NCI-H1417 (cell line): ENCODE measurements at regions not wholly inside any gene's neighbourhood (a gene's known extent, or its start where the extent isn't known, plus 50 kb on each side); places are given as distances from the start of the nearest gene placed in this dataset.
"Not testable (repeated sequence)": the region's sequence is repeated elsewhere in the genome, so short reads cannot be mapped to it uniquely, and the experiment has no call there.

Source experiments
- DNase-seq, 3 experiments: peaks; one replicate each; lab custom pipeline; 2025; lab: John Stamatoyannopoulos, UW

DNA sequence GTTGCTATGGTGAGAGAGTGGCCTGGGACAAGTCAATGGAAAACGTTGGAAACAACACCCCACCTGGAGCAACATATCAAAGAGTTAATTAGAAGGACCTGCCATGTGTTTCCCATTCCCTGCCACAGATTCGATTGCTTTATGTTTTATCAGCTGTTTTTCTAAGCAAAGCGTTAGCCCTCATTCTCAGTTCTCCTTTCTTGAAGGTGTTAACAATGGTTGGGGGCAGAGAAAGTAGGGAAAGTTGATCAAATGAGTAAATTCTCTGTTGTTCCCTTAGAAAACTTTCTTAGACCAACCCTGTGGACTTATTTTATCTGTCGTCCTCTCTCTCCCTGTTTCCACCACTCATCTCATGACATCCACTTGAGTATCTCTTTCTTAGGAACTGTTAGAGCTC, 102.5 kb downstream of the ADAMTS15 start:
- DNase-seq: no peak

GRCh38 chr11:130551388-130551787, 102.9 kb downstream of the ADAMTS15 start:
- DNase-seq: no peak

DNA sequence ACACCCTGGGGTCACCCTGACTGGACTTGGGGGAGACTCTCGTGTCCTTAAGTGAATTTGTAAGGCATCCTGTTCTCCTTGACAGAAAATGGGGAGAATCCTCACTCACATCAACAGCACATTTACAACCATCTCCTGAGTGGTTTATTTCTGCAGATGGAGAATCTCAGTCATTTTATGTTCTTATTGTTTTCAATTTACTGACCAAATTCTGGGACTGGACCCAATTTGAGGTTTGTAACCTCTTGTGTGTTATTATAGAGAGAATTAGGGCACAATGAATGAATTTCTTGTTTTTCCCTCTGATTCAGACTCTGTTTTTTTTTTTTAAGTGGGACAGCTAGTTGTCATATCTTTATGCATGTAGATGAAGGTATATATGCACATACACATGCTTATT, 104.9 kb downstream of the ADAMTS15 start:
- no peak for DNase-seq

GRCh38 chr11:130554241-130555055, 106.0 kb downstream of the ADAMTS15 start:
- no peak for DNase-seq

DNA sequence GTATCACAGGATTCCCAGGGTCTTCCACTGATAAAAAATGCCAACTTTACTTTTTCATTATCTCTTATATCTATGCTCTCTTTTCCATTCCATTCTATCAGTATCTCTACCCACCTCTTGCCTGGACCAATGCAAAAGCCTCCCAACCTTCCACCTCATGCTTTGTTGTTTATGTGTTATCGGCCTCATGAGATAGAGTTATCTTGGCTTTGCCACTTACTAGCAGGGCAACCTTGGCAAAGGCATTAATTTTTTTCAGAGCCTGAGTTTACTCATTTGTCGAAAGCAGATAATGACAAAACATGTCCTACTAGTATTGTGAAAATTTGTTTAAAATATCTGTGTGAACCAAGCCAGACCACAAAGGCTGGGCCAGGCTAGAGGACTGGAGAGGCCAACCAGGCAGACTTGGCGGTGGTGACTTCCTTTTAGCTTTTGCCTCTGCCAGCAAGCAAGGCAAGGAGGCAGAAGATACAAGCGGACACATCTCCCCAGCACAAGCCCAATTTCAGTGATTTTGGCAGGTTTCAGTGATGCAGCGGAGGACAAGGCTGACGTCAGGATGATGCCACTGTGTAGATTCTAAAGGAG, 106.9 kb downstream of the ADAMTS15 start:
- no peak for DNase-seq

GRCh38 chr11:130560000-130560780, 111.7 kb downstream of the ADAMTS15 start:
- no peak for DNase-seq

DNA sequence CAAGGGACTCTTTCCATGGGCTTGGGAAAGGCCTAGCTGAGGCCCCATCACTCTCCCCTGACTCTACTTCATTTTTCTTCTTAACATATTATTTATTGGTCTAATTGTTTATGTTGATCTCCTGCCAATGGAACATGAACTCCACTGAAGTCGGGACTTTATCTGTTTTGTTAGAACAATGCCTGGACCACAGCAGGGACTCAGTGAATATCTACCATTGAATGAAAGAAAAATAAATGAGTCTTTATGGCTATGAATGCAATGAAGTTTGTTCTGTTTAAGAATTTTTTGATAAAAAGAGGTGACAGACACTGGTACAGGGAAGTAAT, 112.3 kb downstream of the ADAMTS15 start:
- DNase-seq: no peak

DNA sequence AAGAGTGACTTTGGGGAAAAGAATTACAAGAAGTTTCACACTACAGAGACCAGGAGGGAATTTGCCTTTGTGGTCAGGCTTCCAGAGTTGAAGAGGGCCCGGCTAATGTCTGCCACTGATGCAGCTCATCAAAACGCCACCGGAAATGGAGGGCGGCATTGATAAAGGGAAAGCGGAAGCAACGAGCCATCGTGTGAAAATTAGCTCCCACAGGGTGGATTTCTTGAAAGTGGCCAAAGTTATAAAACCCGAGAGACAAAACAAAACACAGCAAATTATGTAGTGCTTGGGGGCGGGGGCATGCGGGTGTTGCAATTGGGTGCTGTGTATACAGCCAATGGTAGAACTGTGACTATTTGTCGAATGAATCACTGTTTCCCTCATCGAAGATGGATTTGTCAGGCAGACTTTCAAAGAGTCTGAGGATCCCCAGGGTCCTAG, 113.0 kb downstream of the ADAMTS15 start:
- no peak for DNase-seq

DNA sequence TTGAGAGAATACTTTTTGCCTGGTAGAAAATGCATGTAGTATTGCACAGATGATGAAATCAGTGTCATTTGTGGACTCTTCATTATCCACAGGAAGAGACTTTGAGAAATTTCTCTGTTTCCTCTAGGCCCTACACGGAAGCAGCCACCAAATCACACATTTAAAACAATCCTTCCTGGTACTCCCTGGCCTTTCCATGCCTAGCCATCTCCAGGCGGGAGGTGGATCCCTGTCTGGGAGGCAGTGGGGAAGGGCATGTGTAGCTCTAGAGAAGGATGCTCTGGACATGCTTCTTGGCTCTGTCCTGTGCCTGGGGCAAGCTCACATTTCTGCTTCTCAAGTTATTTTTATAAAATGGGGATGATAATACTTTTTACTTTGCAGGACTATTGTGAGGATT, 114.1 kb downstream of the ADAMTS15 start:
- DNase-seq: no peak

GRCh38 chr11:130566360-130566759, 117.9 kb downstream of the ADAMTS15 start:
- not testable (repeated sequence) for DNase-seq

DNA sequence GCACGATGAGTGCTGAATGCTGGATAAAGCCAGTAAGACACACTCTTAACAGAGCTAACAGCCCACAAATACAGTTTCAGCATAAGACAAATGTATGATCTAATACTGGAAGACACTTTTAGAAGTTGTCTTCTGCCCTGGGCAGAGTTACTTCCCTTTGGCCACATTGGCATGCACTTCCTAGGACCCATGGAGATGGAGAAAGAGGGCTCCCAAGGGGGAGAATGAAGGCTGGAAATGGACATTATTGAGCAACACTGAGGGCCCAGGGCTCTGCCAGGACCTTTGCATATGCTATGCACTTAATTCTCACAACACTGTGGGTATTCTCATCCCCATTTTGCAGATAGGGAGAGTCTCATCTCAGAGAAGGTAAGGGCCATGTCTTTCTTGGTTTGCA, 123.1 kb downstream of the ADAMTS15 start:
- no peak for DNase-seq

- DNase-seq: no peak
Measured at GRCh38 chr11:130571947-130572584, 123.6 kb downstream of the ADAMTS15 start.

DNA sequence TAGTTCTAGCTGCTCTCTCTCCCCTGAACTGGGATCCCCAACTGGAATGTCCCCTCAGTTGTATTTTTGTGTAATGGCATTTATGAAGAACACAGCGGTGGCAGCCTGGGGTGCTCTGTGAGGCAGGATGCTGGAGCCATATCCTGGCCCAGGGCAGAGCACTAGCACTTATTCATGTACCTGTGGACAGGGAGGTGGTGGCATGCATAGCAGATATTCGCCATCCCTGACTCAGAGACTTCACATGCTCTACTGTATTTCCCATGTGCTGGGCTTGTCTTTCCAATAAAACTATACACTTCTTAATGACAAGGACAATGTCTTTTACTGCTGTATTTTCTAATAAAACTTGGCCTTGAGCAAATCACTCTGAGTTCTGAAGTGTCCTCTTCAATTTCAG, 125.3 kb downstream of the ADAMTS15 start:
- DNase-seq: no peak

DNA sequence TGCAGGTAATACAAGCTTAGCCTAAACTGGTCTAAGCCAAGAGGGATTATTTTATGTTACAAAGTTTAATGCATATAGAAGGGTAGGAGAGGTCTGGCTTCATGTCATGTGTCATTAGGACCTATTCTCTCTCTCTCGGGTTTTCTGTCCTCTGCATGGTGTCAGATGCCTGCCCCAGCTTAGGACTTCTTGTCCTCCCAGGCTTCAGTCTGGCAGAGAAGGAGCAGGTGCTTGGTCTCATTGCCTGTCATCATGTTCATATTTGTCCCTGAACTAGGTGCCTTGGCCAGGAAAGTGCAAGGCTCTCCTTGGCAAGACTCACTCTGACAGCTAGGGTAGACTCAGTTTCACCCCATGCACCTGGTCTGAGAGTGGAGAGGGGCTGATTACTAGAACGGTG, 126.3 kb downstream of the ADAMTS15 start:
- DNase-seq: no peak

GRCh38 chr11:130576146-130576545, 127.7 kb downstream of the ADAMTS15 start:
- DNase-seq: no peak

GRCh38 chr11:130578738-130579368, 130.4 kb downstream of the ADAMTS15 start:
- no peak for DNase-seq

DNA sequence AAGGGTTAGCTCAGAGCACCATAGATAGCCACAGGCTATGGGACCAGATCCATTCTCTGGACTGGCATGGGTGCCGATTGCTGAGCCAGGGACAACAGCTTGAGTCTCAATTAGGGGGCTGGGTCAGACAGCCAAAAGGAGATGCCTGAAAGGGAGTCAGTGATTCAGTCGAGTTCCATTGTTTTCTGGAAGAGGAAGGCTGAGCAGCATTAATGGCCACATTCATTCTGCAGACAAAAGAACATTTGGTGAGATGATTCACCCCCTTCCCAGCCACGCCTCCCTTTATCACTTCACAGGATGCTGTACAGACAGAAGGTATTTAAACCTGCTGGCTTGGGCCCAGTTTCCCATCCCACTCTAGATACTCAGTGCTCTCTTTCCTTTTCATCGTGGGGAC, 131.9 kb downstream of the ADAMTS15 start:
- DNase-seq: no peak

GRCh38 chr11:130580891-130581492, 132.5 kb downstream of the ADAMTS15 start:
- DNase-seq: no peak

GRCh38 chr11:130581646-130582045, 133.2 kb downstream of the ADAMTS15 start:
- DNase-seq: no peak

GRCh38 chr11:130582176-130582575, 133.7 kb downstream of the ADAMTS15 start:
- DNase-seq: no peak

GRCh38 chr11:130582981-130583380, 134.5 kb downstream of the ADAMTS15 start:
- DNase-seq: no peak

- no peak for DNase-seq
Measured at GRCh38 chr11:130583801-130584211, 135.4 kb downstream of the ADAMTS15 start.
